ENCODE measurements at regions not wholly inside any gene's neighbourhood (a gene's known extent, or its start where the extent isn't known, plus 50 kb on each side); places are given as distances from the start of the nearest gene placed in this dataset.

DNA sequence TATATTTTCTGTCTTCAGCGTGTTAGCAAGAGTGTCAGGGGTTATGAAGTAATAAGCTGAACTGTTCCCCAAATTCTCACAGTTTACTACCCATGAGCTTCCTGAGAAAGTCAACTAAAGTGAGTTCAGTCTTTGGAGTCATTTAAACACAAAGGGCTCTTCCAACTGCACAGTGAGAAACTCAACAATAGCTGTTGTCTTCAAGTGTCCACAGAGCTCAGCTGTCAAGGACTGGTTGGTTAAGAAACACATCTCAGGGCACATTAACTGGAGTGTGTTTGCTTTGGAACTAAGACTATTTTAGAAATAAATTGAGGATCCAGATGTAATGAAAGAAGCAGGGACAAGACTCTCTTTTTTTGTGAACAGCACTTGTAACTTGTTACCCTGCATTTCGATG lies 241.4 kb upstream of the SOX4 start:
- no peak overlapping the region for H3K4me3 ChIP-seq (replicated peaks; ENCODE audit: low read depth, low read length)
- no peak for DNase-seq (ENCODE audit: low read depth)
- TF ChIP-seq, protein P1, sequence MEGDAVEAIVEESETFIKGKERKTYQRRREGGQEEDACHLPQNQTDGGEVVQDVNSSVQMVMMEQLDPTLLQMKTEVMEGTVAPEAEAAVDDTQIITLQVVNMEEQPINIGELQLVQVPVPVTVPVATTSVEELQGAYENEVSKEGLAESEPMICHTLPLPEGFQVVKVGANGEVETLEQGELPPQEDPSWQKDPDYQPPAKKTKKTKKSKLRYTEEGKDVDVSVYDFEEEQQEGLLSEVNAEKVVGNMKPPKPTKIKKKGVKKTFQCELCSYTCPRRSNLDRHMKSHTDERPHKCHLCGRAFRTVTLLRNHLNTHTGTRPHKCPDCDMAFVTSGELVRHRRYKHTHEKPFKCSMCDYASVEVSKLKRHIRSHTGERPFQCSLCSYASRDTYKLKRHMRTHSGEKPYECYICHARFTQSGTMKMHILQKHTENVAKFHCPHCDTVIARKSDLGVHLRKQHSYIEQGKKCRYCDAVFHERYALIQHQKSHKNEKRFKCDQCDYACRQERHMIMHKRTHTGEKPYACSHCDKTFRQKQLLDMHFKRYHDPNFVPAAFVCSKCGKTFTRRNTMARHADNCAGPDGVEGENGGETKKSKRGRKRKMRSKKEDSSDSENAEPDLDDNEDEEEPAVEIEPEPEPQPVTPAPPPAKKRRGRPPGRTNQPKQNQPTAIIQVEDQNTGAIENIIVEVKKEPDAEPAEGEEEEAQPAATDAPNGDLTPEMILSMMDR (IDR thresholded peaks at IDR 0.05; ENCODE audit: low read length, missing control alignments) = no peak

DNA sequence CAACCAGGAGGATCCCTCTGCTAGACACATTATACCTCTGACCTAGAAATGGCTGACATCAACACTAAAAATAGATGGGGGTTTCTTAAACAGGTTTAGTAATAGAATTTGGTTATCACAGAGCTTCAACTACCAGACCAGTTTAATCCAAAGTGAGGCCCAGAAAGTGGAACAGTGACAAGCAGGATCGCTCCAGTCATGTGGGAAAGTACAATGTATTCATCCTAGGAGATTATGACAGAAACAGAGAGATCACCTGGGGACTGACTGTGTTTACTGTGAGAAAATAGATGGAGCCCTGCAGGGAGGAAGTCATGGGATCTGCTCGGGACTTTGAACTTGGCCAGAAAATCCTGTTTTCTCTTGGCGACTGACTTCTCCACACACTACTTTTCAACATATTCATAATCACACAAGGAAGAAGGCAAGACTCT lies 238.7 kb upstream of the SOX4 start:
- TF ChIP-seq, protein P1 (IDR thresholded peaks at IDR 0.05; ENCODE audit: low read length, missing control alignments) = no peak
- no peak for DNase-seq (ENCODE audit: low read depth)
- no peak overlapping the region for H3K4me3 ChIP-seq (replicated peaks; ENCODE audit: low read depth, low read length)

DNA sequence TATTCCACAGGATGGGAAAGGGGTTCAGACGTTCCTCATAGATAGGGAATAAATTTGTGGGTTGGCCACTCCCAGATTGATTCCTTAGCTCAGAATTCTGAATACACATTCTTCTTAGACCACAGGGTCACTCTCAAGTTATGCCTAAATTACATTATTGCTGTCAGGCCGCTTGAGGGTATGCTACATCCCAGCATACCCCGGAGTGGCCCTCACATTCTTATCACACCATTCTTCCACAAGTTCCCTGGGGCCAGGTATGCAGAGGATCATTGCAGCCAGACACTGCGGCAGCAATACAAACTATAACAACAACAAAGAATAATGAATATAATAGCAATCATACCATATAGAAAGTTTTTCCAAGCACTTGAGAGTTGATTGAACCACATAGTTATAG lies 237.9 kb upstream of the SOX4 start:
- TF ChIP-seq, protein P1 (IDR thresholded peaks at IDR 0.05; ENCODE audit: low read length, missing control alignments) = no peak
- DNase-seq (ENCODE audit: low read depth) = no peak
- H3K4me3 ChIP-seq (replicated peaks; ENCODE audit: low read depth, low read length) = no peak overlapping the region

DNA sequence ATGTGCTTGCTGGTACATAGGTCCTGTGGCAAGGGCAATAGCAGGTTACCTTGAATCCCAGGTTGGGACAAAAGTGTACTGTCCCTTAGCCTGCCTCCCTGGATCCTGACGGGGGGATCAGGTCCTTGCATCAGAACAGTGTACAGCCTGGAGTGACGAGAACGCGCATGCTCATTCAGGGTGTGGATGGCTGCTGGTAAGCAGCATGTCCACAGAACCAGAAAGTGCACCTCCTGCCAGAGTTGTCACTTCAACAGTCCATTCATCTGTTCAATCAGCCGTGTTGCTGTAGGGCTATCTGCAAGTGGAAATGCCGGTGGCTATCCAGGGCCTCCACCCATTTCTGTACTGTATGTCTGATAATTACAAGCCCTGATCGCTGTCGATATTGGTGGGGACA lies 236.3 kb upstream of the SOX4 start:
- no peak overlapping the region for H3K4me3 ChIP-seq (replicated peaks; ENCODE audit: low read depth, low read length)
- TF ChIP-seq, protein P1 (IDR thresholded peaks at IDR 0.05; ENCODE audit: low read length, missing control alignments) = no peak
- DNase-seq (ENCODE audit: low read depth) = no peak

DNA sequence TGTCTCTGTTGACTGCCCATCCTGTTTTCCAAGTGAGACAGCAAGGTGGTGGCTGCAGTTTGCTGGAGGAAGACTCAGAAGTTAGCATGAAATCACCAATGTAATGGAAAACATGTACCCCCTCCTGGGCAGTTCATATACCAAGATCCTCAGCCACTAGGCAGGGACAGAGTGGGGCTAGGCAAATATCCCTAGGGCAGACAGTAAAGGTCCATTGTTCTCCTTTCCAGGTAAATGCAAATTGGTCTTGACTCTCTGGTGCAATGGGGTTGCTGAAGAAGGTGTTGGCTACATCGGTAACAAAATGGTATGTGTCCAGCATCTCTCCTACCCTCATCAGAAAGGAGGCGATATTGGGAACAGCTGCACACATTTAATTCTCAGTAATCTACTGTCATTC lies 233.6 kb upstream of the SOX4 start:
- no peak for DNase-seq (ENCODE audit: low read depth)
- TF ChIP-seq, protein P1 (IDR thresholded peaks at IDR 0.05; ENCODE audit: low read length, missing control alignments) = no peak
- no peak overlapping the region for H3K4me3 ChIP-seq (replicated peaks; ENCODE audit: low read depth, low read length)

DNA sequence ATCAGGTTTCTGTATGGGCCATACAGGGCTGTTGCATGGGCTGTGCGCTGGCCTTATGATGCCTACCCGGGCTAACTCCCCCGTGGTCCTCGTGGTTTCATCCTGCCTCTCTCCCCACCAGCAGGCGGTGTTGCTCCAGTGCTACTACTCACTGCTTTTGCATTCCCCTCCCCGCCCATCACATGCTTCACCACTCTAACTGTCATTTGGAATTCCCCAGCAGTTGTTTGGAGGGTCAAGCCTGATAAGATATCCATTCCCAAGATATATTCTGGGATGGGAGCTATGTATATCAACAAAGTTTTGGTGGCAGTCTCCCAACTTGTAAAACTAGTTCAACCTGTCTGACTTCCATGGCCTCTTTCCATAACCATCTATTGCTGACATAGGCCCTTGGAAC lies 233.2 kb upstream of the SOX4 start:
- DNase-seq (ENCODE audit: low read depth) = no peak
- TF ChIP-seq, protein P1 (IDR thresholded peaks at IDR 0.05; ENCODE audit: low read length, missing control alignments) = no peak

DNA sequence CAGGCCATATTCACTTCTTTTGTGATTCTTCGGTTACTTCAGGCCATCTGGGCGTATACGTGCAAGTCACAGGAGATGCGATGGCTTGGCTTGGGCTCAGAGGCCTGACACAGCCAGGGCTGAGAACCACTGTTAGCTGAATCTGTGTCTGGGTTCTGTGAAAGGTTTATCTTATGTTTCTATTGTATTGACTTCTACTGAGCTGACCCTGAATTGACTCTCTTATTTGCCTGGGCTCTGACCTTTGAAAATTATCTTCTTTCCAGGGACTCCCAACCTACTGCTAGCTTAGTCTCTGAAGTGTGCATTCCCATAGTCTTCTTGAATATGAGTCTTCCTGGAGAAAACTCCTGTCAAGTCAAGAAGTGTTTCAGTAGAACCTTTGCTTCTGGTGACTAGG lies 226.4 kb upstream of the SOX4 start:
- H3K4me3 ChIP-seq (replicated peaks; ENCODE audit: low read depth, low read length) = no peak overlapping the region
- DNase-seq (ENCODE audit: low read depth) = no peak
- TF ChIP-seq, protein P1 (IDR thresholded peaks at IDR 0.05; ENCODE audit: low read length, missing control alignments) = no peak

More for the DNA sequence above, 233.2 kb upstream of the SOX4 start:
- no peak overlapping the region for H3K4me3 ChIP-seq (replicated peaks; ENCODE audit: low read depth, low read length)
